Stimulated activated CD8-positive, alpha-beta memory T cell treated with anti-CD3 and anti-CD28 coated beads, Interleukin-15, amount 100 ng/mL, for 4 hours (primary cell): ENCODE measurements at regions not wholly inside any gene's neighbourhood (a gene's known extent, or its start where the extent isn't known, plus 50 kb on each side); places are given as distances from the start of the nearest gene placed in this dataset.
"Not testable (repeated sequence)": the region's sequence is repeated elsewhere in the genome, so short reads cannot be mapped to it uniquely, and the experiment has no call there.

Experiments
- DNase-seq, 2 donors: peaks; one replicate each; pipeline ENCODE4 v3.0.0-alpha.2; 2020; ENCODE audit warnings: low read depth in 2 of 2

DNA sequence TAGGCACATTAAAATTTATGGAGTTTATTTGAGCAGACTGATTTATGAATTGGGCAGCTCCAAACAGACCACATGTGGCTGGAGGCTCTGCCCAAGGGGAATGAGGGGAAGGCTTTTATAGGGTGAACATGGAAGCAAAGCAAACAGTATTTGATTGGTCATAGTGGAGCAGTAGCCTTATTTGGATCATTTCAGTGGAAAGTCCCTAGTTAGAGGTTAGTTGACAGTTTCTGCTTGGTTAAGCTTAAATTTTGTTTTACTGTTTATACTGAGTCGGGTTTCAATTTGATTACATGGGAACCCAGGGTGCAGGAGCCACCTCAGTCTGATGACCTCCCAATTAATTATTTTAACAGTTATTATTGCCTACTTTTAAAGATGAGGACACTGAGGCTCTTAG, 140.5 kb downstream of the NDFIP2 start:
- DNase-seq: no peak

DNA sequence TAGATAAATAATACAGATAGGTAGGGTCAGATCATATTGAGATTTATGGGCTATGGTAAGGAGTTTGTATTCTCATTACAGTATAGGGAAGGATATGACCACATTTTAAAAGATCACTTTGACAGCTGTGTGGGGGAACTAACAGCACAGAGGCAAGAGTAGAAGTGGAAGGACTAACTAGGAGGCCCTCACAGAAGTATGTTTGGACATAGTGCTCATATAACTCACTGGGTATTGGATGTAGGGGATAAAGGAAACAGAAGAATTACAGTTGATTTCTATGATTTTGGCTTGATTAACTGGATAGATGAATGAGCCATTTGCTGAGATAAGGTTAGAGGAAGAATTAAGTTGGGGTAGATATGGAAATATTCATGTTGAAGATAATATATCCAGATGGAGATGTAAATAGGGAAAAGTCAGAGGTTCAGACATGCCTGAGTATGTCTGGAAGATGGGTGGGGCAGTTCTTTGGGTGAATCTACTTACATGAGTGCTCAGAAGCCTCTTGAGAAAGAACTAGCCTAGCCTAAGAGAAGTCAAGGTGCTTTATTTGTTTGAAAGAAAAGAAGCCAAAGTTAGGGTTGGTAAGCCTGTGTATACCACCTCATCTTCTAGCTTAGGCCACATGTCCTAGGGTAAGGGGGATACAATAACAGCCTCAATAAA, 133.4 kb downstream of the NDFIP2 start:
- DNase-seq: no peak

DNA sequence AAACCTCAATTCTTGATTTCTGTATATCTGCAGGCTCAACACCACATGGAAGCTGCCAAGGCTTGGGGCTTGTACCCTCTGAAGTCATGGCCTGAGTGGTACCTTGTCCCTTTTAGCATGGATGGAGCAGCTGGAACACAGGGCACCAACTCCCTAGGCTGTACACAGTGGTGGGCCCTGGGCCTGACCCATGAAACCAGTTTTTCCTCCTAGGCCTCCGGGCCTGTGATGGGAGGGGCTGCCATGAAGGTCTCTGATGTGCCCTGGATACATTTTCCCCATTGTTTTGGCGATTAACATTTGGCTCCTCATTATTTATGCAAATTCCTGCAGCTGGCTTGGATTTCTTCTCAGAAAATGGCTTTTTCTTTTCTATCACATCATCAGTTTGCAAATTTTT, 131.6 kb downstream of the NDFIP2 start:
- DNase-seq: no peak

DNA sequence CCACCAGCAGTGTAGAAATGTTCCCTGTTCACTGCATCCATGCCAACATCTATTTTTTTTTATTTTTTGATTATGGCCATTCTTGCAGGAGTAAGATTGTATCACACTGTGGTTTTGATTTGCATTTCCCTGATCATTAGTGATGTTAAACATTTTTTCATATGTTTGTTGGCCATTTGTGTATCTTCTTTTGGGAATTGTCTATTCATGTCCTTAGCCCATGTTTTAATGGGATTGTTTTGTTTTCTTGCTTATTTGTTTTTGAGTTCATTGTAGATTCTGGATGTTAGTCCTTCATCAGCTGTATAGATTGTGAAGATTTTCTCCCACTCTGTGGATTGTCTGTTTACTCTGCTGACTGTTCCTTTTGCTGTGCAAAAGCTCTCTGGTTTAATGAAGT, 126.9 kb downstream of the NDFIP2 start:
- not testable (repeated sequence) for DNase-seq
